Upper lobe of left lung (tissue), 6 donors: ENCODE measurements at regions not wholly inside any gene's neighbourhood (a gene's known extent, or its start where the extent isn't known, plus 50 kb on each side); places are given as distances from the start of the nearest gene placed in this dataset.

Experiments
- ATAC-seq, 2 donors: fragments of 200-7000 bp; cut with Tn5 transposase; one replicate each; pipeline ENCODE4 v1.9.1; 2022; ENCODE audit warnings: mild to moderate bottlenecking in 2 of 2, moderate library complexity in 2 of 2; ENCODE audit not compliant: low FRiP score in 2 of 2
- DNase-seq, 2 donors: peaks; one replicate each; pipeline ENCODE4 v3.0.0-alpha.2; 2019 to 2020
- H3K27ac ChIP-seq, 4 donors: fragments of 200-600 bp; sonication (generic); one replicate each; pipeline ENCODE4 v1.5.1; 2016 to 2019
- H3K27me3 ChIP-seq, 4 donors: fragments of 200-600 bp; sonication (generic); one replicate each; pipeline ENCODE4 v1.5.1; 2017 to 2019
- H3K36me3 ChIP-seq, 4 donors: fragments of 200-600 bp; sonication (generic); one replicate each; pipeline ENCODE4 v1.5.1; 2016 to 2019
- H3K4me1 ChIP-seq, 4 donors: fragments of 200-600 bp; sonication (generic); one replicate each; pipeline ENCODE4 v1.5.1; 2018 to 2019
- H3K4me3 ChIP-seq, 4 donors: fragments of 200-600 bp; sonication (generic); one replicate each; pipeline ENCODE4 v1.5.1; 2017 to 2019; ENCODE audit warnings: mild to moderate bottlenecking in 2 of 4, moderate library complexity in 1 of 4
- H3K9me3 ChIP-seq, 4 donors: fragments of 200-600 bp; sonication (generic); one replicate each; pipeline ENCODE4 v1.5.1; 2018 to 2019
- CTCF ChIP-seq, 6 experiments: fragments of 450-650 bp in 4 of 6; fragments of 200-600 bp in 2 of 6; sonication (generic) in 2 of 6; IDR thresholded peaks; one replicate each; pipeline ENCODE4 v1.5.1; 2016 to 2019; ENCODE audit warnings: antibody characterized with exemption in 6 of 6
- EP300 ChIP-seq, 4 donors: sonication (generic); formaldehyde crosslinking; IDR thresholded peaks; one replicate each; pipeline ENCODE4 v1.5.1; 2017; ENCODE audit warnings: antibody characterized with exemption in 4 of 4, control low read depth in 2 of 4
- POLR2A ChIP-seq, 4 donors: fragments of 450-650 bp; IDR thresholded peaks; one replicate each; pipeline ENCODE4 v1.5.1; 2016 to 2017; ENCODE audit warnings: antibody characterized with exemption in 4 of 4, mild to moderate bottlenecking in 2 of 4
- POLR2AphosphoS5 ChIP-seq, 2 donors: sonication (generic); formaldehyde crosslinking; IDR thresholded peaks; one replicate each; pipeline ENCODE4 v1.5.1; 2017; ENCODE audit warnings: antibody characterized with exemption in 2 of 2
- WGBS, 2 donors: methylation state at CpG; one replicate each; pipeline ENCODE4 v1.1.5; 2017 to 2018; 5-methylcytosine and 5-hydroxymethylcytosine counted together
- donor health status: DM: no; HTN: no; CAD: no; lungs with moderate emphysema.
- donor health status: DM: no; HTN: yes; CAD: no; lungs with severe emphysema.

GRCh38 chr12:125835852-125836251, 770.6 kb downstream of the AACS start:
- no peak overlapping the region for H3K27ac ChIP-seq
- WGBS, 2 donors = 65% methylated on average over 2 of the region's 2 CpGs
- no peak for ATAC-seq
- no peak overlapping the region for H3K4me3 ChIP-seq
- no peaks in the 10 kb centered on the region for H3K27me3 ChIP-seq
- H3K36me3 ChIP-seq = no peaks in the 10 kb centered on the region
- no peaks in the 10 kb centered on the region for H3K9me3 ChIP-seq
- TF ChIP-seq POLR2AphosphoS5 (IDR thresholded peaks at IDR 0.05) (no peak), EP300 (IDR thresholded peaks at IDR 0.05) (no peak), POLR2A (IDR thresholded peaks at IDR 0.05) (no peak), CTCF (IDR thresholded peaks at IDR 0.05) (no peak)
- no peak for DNase-seq
- H3K4me1 ChIP-seq = no peaks in the 10 kb centered on the region

- DNase-seq = no peak
- ATAC-seq = no peak
- 71 to 86% methylated on average over 2 of the region's 2 CpGs for WGBS, 2 donors
Observed at GRCh38 chr12:125836647-125837046, 771.4 kb downstream of the AACS start.

GRCh38 chr12:125841332-125841731, 776.1 kb downstream of the AACS start:
- DNase-seq (no peak), ATAC-seq (no peak)
- H3K36me3 ChIP-seq = no peaks in the 10 kb centered on the region
- no peaks in the 10 kb centered on the region for H3K4me1 ChIP-seq
- H3K27me3 ChIP-seq = no peaks in the 10 kb centered on the region
- no peak overlapping the region for H3K4me3 ChIP-seq
- no peaks in the 10 kb centered on the region for H3K9me3 ChIP-seq
- TF ChIP-seq EP300 (IDR thresholded peaks at IDR 0.05) (no peak), POLR2A (IDR thresholded peaks at IDR 0.05) (no peak), POLR2AphosphoS5 (IDR thresholded peaks at IDR 0.05) (no peak), CTCF (IDR thresholded peaks at IDR 0.05) (no peak)
- whole genome bisulfite sequencing, 2 donors = 78 to 90% methylated on average over 7 of the region's 7 CpGs
- no peak overlapping the region for H3K27ac ChIP-seq

More at GRCh38 chr12:125836647-125837046, 771.4 kb downstream of the AACS start:
- no peak overlapping the region for H3K4me3 ChIP-seq
- no peaks in the 10 kb centered on the region for H3K27me3 ChIP-seq
- no peak for TF ChIP-seq CTCF (IDR thresholded peaks at IDR 0.05)
- TF ChIP-seq POLR2A (IDR thresholded peaks at IDR 0.05) = no peak
- TF ChIP-seq EP300 (IDR thresholded peaks at IDR 0.05) = no peak
- no peak for TF ChIP-seq POLR2AphosphoS5 (IDR thresholded peaks at IDR 0.05)
- H3K36me3 ChIP-seq = no peaks in the 10 kb centered on the region
- H3K4me1 ChIP-seq = no peaks in the 10 kb centered on the region
- no peak overlapping the region for H3K27ac ChIP-seq
- H3K9me3 ChIP-seq = no peaks in the 10 kb centered on the region

GRCh38 chr12:125852116-125852515, 786.9 kb downstream of the AACS start:
- Histone ChIP-seq H3K9me3 (no peaks in the 10 kb centered on the region), H3K4me3 (no peak overlapping the region), H3K27me3 (no peaks in the 10 kb centered on the region), H3K27ac (no peak overlapping the region), H3K36me3 (no peaks in the 10 kb centered on the region), H3K4me1 (no peaks in the 10 kb centered on the region)
- no peak for DNase-seq
- WGBS, 2 donors = 73 to 82% methylated on average over 5 of the region's 5 CpGs
- ATAC-seq = no peak
- TF ChIP-seq CTCF (IDR thresholded peaks at IDR 0.05) (no peak), POLR2A (IDR thresholded peaks at IDR 0.05) (no peak), POLR2AphosphoS5 (IDR thresholded peaks at IDR 0.05) (no peak), EP300 (IDR thresholded peaks at IDR 0.05) (no peak)

GRCh38 chr12:125852679-125853078, 787.4 kb downstream of the AACS start:
- no peaks in the 10 kb centered on the region for H3K9me3 ChIP-seq
- no peaks in the 10 kb centered on the region for H3K27me3 ChIP-seq
- TF ChIP-seq EP300 (IDR thresholded peaks at IDR 0.05) = no peak
- no peak overlapping the region for H3K4me3 ChIP-seq
- H3K27ac ChIP-seq = no peak overlapping the region
- 88% methylated on average over 2 of the region's 2 CpGs for WGBS, 2 donors
- no peaks in the 10 kb centered on the region for H3K4me1 ChIP-seq
- ATAC-seq (no peak), DNase-seq (no peak)
- no peaks in the 10 kb centered on the region for H3K36me3 ChIP-seq
